ENCODE measurements at regions not wholly inside any gene's neighbourhood (a gene's known extent, or its start where the extent isn't known, plus 50 kb on each side); places are given as distances from the start of the nearest gene placed in this dataset.

DNA sequence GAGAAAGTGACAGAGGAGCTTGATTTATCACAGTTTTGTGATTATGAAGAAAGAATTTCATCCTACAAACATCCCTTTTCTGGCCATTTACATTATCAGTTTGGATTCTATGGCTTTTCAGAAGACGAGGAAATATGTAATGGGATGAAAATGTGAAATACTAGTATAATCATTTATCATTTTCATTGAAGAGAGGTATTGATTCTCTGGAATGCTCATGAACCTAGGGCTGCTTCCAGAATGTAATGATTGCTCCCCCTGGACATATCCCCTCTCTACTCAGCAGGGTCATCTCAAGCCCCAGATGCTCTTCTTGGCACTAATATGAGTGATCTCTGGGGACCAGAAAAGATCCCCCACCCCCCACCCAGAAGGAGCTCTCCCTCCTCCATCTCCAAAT lies 106.7 kb upstream of the ZNF618 start:
- TF ChIP-seq, protein P1, sequence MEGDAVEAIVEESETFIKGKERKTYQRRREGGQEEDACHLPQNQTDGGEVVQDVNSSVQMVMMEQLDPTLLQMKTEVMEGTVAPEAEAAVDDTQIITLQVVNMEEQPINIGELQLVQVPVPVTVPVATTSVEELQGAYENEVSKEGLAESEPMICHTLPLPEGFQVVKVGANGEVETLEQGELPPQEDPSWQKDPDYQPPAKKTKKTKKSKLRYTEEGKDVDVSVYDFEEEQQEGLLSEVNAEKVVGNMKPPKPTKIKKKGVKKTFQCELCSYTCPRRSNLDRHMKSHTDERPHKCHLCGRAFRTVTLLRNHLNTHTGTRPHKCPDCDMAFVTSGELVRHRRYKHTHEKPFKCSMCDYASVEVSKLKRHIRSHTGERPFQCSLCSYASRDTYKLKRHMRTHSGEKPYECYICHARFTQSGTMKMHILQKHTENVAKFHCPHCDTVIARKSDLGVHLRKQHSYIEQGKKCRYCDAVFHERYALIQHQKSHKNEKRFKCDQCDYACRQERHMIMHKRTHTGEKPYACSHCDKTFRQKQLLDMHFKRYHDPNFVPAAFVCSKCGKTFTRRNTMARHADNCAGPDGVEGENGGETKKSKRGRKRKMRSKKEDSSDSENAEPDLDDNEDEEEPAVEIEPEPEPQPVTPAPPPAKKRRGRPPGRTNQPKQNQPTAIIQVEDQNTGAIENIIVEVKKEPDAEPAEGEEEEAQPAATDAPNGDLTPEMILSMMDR (IDR thresholded peaks at IDR 0.05; ENCODE audit: insufficient read depth, low read length, poor library complexity, severe bottlenecking), result no peak
- TF ChIP-seq EZH2phosphoT487 (conservative IDR thresholded peaks at IDR 0.05; ENCODE audit: low read length), result no peak
